ENCODE measurements at regions not wholly inside any gene's neighbourhood (a gene's known extent, or its start where the extent isn't known, plus 50 kb on each side); places are given as distances from the start of the nearest gene placed in this dataset.

- Histone ChIP-seq H3K4me3 (replicated peaks; ENCODE audit: low read depth, low read length) (no peak overlapping the region), H3K36me3 (ENCODE audit: control insufficient read depth, insufficient read depth, low read length) (no peaks in the 10 kb centered on the region), H3K27me3 (replicated peaks; ENCODE audit: control insufficient read depth, insufficient read depth, low read length) (no peaks in the 10 kb centered on the region)
- TF ChIP-seq CTCF (IDR thresholded peaks at IDR 0.05; ENCODE audit: insufficient read depth, low read length, poor library complexity, severe bottlenecking): no peak
- DNase-seq (ENCODE audit: extremely low read depth, insufficient read length): no peak
Observed at GRCh38 chr7:91656541-91657482, 223.7 kb downstream of the MTERF1 start.

DNA sequence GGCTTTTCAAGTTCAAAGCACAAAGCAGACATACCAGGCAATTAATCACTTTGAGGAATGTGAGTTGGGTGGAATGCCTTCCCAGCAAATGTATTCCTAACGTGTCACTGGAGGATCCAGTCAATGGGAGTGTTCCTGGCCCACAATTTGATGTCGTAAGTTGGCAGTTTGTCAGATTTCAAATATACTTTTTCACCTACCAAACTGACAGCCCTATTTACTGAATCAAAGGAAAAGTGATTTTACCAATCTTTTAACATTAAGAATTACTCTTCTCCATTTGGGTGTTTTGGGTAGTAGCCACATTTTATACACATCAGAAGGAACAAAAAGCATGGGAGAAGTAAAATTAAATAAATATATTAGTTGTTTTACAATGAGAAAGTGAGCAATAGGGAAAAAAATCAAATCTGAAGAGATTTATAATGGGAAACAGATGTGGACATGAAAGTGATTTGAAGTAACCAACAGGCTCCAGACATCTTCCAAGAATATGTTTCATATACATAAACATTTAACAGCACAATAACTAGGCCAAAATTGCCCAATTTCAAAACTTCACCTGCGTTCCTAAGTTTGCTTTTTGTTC, 222.9 kb downstream of the MTERF1 start:
- H3K4me3 ChIP-seq (replicated peaks; ENCODE audit: low read depth, low read length): no peak overlapping the region
- no peak for DNase-seq (ENCODE audit: extremely low read depth, insufficient read length)
- no peak for TF ChIP-seq CTCF (IDR thresholded peaks at IDR 0.05; ENCODE audit: insufficient read depth, low read length, poor library complexity, severe bottlenecking)

GRCh38 chr7:91659096-91659495, 221.4 kb downstream of the MTERF1 start:
- Histone ChIP-seq H3K4me3 (replicated peaks; ENCODE audit: low read depth, low read length) (no peak overlapping the region), H3K36me3 (ENCODE audit: control insufficient read depth, insufficient read depth, low read length) (no peaks in the 10 kb centered on the region), H3K27me3 (replicated peaks; ENCODE audit: control insufficient read depth, insufficient read depth, low read length) (no peaks in the 10 kb centered on the region)
- no peak for DNase-seq (ENCODE audit: extremely low read depth, insufficient read length)
- TF ChIP-seq CTCF (IDR thresholded peaks at IDR 0.05; ENCODE audit: insufficient read depth, low read length, poor library complexity, severe bottlenecking): no peak

More for the DNA sequence above, 222.9 kb downstream of the MTERF1 start:
- Histone ChIP-seq H3K27me3 (replicated peaks; ENCODE audit: control insufficient read depth, insufficient read depth, low read length) (no peaks in the 10 kb centered on the region), H3K36me3 (ENCODE audit: control insufficient read depth, insufficient read depth, low read length) (no peaks in the 10 kb centered on the region)

GRCh38 chr7:91660734-91661356, 219.7 kb downstream of the MTERF1 start:
- no peaks in the 10 kb centered on the region for H3K27me3 ChIP-seq (replicated peaks; ENCODE audit: control insufficient read depth, insufficient read depth, low read length)
- no peak overlapping the region for H3K4me3 ChIP-seq (replicated peaks; ENCODE audit: low read depth, low read length)
- TF ChIP-seq CTCF (IDR thresholded peaks at IDR 0.05; ENCODE audit: insufficient read depth, low read length, poor library complexity, severe bottlenecking): no peak
- DNase-seq (ENCODE audit: extremely low read depth, insufficient read length): no peak
- no peaks in the 10 kb centered on the region for H3K36me3 ChIP-seq (ENCODE audit: control insufficient read depth, insufficient read depth, low read length)

DNA sequence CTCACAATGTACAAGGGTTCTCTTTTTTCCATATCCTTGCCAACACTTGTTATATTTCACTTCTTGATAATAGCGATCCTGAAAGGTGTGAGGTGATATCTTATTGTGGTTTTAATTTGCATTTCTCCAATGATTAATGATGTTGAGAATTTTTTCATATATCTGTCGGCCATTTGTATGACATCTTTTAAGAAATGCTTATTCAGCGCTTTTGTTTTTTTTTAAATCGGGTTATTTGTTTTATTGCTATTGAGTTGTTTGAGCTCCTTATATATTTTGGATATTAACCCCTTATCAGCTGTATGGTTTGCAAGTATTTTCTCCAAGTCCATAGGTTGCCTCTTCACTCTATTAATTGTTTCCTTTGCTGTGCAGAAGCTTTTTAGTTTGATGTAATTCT, 218.8 kb downstream of the MTERF1 start:
- Histone ChIP-seq H3K27me3 (replicated peaks; ENCODE audit: control insufficient read depth, insufficient read depth, low read length) (no peaks in the 10 kb centered on the region), H3K4me3 (replicated peaks; ENCODE audit: low read depth, low read length) (no peak overlapping the region), H3K36me3 (ENCODE audit: control insufficient read depth, insufficient read depth, low read length) (no peaks in the 10 kb centered on the region)
- TF ChIP-seq CTCF (IDR thresholded peaks at IDR 0.05; ENCODE audit: insufficient read depth, low read length, poor library complexity, severe bottlenecking): no peak
- DNase-seq (ENCODE audit: extremely low read depth, insufficient read length): no peak
